LNCaP clone FGC (cell line): ENCODE measurements at regions not wholly inside any gene's neighbourhood (a gene's known extent, or its start where the extent isn't known, plus 50 kb on each side); places are given as distances from the start of the nearest gene placed in this dataset.
"Not testable (repeated sequence)": the region's sequence is repeated elsewhere in the genome, so short reads cannot be mapped to it uniquely, and the experiment has no call there.

Experiments
- DNase-seq: peaks from one replicate; pipeline ENCODE4 v3.0.0-alpha.2; 2011; ENCODE audit warnings: low read depth
- H3K4me3 ChIP-seq: 2 replicates; pipeline ENCODE4 v1.5.1; 2011; ENCODE audit warnings: mild to moderate bottlenecking, low read depth, low read length, control low read depth
- TF ChIP-seq, protein P1 (sequence below): IDR thresholded peaks from 2 replicates; pipeline ENCODE4 v1.5.1; 2012; ENCODE audit warnings: mild to moderate bottlenecking; ENCODE audit not compliant: control insufficient read depth, insufficient read depth; ENCODE audit errors: extremely low read depth

DNA sequence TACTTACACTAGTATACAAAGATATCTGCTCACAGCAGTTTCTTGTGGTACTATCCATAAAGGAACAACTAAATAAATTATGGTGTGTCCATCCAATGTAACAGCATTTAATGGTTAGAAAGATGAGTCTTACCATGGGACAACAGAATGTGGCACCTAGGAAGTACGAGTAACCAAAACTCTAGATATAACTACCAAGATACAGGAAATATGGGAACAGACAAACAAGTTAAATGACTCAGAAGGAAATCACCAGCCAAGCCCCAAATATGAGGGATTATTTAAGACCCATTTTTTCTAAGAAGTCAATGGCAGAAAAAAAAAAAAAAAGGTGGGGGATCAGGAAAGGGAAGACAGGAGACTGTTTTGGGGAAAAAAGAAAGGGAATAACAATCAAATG, 294.8 kb downstream of the PRELID2 start:
- TF ChIP-seq, protein P1, sequence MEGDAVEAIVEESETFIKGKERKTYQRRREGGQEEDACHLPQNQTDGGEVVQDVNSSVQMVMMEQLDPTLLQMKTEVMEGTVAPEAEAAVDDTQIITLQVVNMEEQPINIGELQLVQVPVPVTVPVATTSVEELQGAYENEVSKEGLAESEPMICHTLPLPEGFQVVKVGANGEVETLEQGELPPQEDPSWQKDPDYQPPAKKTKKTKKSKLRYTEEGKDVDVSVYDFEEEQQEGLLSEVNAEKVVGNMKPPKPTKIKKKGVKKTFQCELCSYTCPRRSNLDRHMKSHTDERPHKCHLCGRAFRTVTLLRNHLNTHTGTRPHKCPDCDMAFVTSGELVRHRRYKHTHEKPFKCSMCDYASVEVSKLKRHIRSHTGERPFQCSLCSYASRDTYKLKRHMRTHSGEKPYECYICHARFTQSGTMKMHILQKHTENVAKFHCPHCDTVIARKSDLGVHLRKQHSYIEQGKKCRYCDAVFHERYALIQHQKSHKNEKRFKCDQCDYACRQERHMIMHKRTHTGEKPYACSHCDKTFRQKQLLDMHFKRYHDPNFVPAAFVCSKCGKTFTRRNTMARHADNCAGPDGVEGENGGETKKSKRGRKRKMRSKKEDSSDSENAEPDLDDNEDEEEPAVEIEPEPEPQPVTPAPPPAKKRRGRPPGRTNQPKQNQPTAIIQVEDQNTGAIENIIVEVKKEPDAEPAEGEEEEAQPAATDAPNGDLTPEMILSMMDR: no peak
- no peak overlapping the region for H3K4me3 ChIP-seq
- DNase-seq: no peak

DNA sequence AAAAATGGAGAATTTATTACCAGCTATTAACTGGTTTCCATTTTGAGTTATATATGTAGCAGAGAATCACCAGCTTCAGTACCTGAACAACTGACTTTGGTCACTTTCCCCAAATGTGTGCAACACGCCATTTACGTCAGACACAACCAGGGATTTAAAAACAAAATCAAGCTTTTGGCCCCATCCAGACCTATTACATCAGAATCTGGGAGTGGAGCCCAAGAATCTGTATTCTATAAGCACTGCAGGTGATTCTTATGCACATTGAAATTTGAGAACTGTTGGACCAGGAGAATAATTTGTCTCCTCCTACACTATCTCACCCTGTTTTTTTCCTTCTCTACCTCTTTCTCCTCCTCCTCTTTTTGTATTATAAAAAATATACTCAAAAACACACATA, 295.9 kb downstream of the PRELID2 start:
- no peak overlapping the region for H3K4me3 ChIP-seq
- TF ChIP-seq, protein P1: no peak
- DNase-seq: no peak

DNA sequence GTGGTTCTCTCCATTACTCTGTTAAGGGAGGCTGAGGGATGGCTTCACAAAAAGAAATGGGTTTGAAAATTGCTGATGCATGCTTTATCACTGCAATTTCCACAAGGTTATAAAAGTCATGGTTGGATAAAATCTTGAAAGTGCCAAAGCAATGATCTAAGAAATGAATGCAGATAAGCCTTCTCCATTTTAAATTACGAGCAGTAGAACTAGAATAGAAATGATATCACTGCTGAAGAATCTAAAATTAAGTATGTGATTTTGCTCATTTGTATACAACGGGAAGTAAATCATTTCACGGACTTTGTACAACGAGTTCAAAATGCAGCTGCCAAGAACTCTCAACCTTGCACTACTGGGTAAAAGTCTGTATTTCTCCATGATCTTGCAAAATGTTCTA, 299.0 kb downstream of the PRELID2 start:
- DNase-seq: no peak
- TF ChIP-seq, protein P1: no peak
- H3K4me3 ChIP-seq: no peak overlapping the region

DNA sequence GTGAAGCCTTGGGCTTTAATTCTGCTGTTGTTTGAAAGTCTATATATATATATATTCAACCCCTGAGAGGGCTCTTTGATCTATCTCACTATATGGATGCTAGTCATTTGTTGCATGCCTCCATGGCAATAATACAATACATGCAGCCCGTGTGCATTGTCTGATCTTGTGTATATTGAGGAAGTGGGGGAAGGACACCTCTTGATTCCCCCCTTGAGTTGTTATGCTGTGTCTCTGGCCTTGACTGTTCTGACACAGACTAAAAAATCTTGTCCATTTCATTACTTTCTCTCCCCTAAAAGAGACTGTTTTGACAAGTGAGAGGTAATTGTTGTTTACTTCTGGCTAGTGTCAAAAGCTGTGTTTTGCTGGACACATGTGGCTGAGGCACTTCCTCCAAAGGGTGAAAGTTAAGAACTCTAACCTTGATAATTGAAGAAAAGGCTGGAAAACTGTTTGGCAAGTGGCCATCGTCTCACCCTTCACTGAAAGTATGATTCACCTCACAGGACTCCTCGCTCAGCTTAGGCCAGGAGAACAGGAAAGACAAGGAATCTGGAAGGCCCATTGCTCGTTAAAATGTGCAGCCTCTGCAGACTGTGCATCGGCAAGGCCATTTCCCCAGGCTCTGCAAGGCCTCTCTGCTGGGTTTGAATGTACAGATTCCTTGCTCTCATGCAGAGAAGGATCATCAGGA, 304.0 kb downstream of the PRELID2 start:
- TF ChIP-seq, protein P1: no peak
- H3K4me3 ChIP-seq: no peak overlapping the region
- peak; percentile 53 for DNase-seq

DNA sequence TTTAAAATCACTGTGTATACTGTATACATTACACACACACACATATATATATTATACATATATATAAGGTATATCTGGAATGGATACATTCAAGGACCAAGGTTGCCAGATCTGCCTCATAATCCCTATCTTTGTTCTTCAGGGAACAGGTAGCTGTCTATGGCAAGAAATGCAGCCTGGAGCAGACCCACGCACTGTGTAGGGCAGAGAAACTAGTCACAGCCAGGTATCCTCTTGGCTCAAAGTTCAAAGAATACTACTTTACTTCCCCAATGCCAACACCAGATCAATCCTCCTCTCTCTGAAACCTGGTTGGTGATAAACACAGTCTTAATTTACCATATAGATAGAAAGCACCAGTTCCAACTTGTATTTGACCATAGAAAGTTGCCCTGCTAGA, 313.6 kb downstream of the PRELID2 start:
- TF ChIP-seq, protein P1: no peak
- DNase-seq: no peak
- H3K4me3 ChIP-seq: no peak overlapping the region

DNA sequence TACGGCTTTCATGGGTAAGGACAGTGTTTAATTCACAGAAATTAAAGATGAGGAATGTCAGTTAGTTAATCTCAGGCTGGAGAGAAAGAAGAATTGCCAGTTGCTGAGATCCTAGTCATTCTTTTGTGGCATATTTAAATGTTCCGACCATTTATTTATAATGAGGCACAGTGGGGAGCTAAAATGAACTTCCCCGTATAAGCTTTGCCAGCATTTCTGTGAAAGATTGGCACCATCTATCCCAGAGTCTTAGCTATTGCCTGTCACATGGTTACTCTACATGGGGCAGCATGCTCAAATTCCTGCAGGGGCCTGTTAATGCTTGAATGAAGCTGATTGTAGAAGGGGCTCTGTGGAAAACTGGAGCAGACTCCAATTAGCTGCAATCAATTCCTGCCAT, 314.1 kb downstream of the PRELID2 start:
- TF ChIP-seq, protein P1: no peak
- no peak overlapping the region for H3K4me3 ChIP-seq
- no peak for DNase-seq

DNA sequence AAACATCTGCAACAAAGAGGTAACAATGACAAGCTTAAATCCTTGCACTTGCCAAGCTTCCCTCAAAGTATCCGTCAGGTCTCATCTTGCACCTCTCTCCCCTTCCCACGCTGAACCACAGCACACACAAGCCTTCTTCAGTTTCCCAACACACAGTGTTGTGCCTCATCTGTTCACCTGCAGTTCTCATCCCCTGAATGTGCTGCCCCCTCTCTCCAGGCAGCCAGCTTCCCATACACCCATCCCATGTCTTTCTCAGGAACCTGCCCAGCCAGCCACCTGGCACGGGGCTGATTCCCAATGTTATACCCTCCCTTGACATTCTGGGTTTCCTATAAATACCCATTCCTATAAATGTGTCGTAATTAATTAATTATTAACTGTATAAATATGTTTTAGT, 314.8 kb downstream of the PRELID2 start:
- no peak for DNase-seq
- no peak overlapping the region for H3K4me3 ChIP-seq
- TF ChIP-seq, protein P1: no peak

DNA sequence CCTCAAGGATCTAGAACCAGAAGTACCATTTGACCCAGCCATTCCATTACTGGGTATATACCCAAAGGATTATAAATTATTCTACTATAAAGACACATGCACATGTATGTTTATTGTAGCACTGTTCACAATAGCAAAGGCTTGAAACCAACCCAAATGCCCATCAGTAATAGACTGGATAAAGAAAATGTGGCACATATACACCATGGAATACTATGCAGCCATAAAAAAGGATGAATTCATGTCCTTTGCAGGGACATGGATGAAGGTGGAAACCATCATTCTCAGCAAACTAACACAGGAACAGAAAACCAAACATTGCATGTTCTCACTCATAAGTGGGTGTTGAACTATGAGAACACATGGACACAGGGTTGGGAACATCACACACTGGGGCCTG, 317.6 kb downstream of the PRELID2 start:
- H3K4me3 ChIP-seq, DNase-seq: not testable (repeated sequence)
